RWPE1 (cell line): ENCODE measurements at regions not wholly inside any gene's neighbourhood (a gene's known extent, or its start where the extent isn't known, plus 50 kb on each side); places are given as distances from the start of the nearest gene placed in this dataset.

Experiments used
- CTCF ChIA-PET: fragments of 350-600 bp; sonication (Branson Sonifier 250); formaldehyde crosslinking; extraction: SDS; loops from one replicate; lab custom pipeline; 2021; lab: Yijun Ruan, JAX
- POLR2A ChIA-PET: fragments of 400-600 bp; formaldehyde crosslinking; extraction: SDS; loops from one replicate; lab custom pipeline; 2020; ENCODE audit warnings: antibody characterized with exemption; ENCODE audit not compliant: low non-redundant PET; lab: Yijun Ruan, JAX
- DNase-seq: peaks from one replicate; pipeline ENCODE4 v3.0.0; 2012; ENCODE audit warnings: low spot score
- H3K27ac ChIP-seq: fragments of 450-650 bp; 2 replicates; pipeline ENCODE4 v1.5.1; 2017
- CTCF ChIP-seq: fragments of 450-650 bp; conservative IDR thresholded peaks from 2 replicates; pipeline ENCODE4 v1.5.1; 2017; ENCODE audit warnings: low read depth, mild to moderate bottlenecking

GRCh38 chr3:174444391-174444790 lies 414.7 kb upstream of the NAALADL2 start:
- DNase-seq: no peak
- ChIA-PET CTCF (interaction anchor here (0.6 kb wide), 1 partner anchor 19 kb away, joined by 3 read pairs; no protein-coding TSS in a partner anchor), POLR2A (no interaction called here)
- H3K27ac ChIP-seq: no peak overlapping the region
- no peak for TF ChIP-seq CTCF

GRCh38 chr3:174457758-174458157 lies 401.4 kb upstream of the NAALADL2 start:
- ChIA-PET POLR2A (no interaction called here), CTCF (no interaction called here)
- TF ChIP-seq CTCF: no peak
- H3K27ac ChIP-seq: no peak overlapping the region
- no peak for DNase-seq

GRCh38 chr3:174460831-174461230 lies 398.3 kb upstream of the NAALADL2 start:
- no peak for TF ChIP-seq CTCF
- CTCF ChIA-PET: no interaction called here
- H3K27ac ChIP-seq: no peak overlapping the region
- POLR2A ChIA-PET: no interaction called here
- DNase-seq: no peak

GRCh38 chr3:174462916-174463315 lies 396.2 kb upstream of the NAALADL2 start:
- no peak overlapping the region for H3K27ac ChIP-seq
- DNase-seq: no peak
- no peak for TF ChIP-seq CTCF
- POLR2A ChIA-PET: no interaction called here
- CTCF ChIA-PET: interaction anchor here (0.7 kb wide), 2 partner anchors 339 to 399 kb away, joined by 3 to 4 read pairs; no protein-coding TSS in a partner anchor

- TF ChIP-seq CTCF: no peak
- ChIA-PET CTCF (no interaction called here), POLR2A (no interaction called here)
- H3K27ac ChIP-seq: no peak overlapping the region
- DNase-seq: no peak
Observed at GRCh38 chr3:174465177-174465576, 394.0 kb upstream of the NAALADL2 start.

- ChIA-PET CTCF (no interaction called here), POLR2A (no interaction called here)
- no peak for TF ChIP-seq CTCF
- H3K27ac ChIP-seq: no peak overlapping the region
- DNase-seq: no peak
Observed at GRCh38 chr3:174466471-174467054, 392.6 kb upstream of the NAALADL2 start.
